HAP-1 (cell line): ENCODE measurements at regions not wholly inside any gene's neighbourhood (a gene's known extent, or its start where the extent isn't known, plus 50 kb on each side); places are given as distances from the start of the nearest gene placed in this dataset.
"Not testable (repeated sequence)": the region's sequence is repeated elsewhere in the genome, so short reads cannot be mapped to it uniquely, and the experiment has no call there.

Experiments
- DNase-seq, 2 experiments: peaks; one replicate each; pipeline ENCODE4 v3.0.0-alpha.2; 2016 to 2020; ENCODE audit warnings: low spot score in 2 of 2
- H3K27me3 ChIP-seq: fragments of 250-450 bp; sonication (Bioruptor Pico); 2 replicates; pipeline ENCODE4 v1.5.1; 2020; ENCODE audit warnings: low read depth, mild to moderate bottlenecking, moderate library complexity
- H3K36me3 ChIP-seq: fragments of 250-450 bp; sonication (Bioruptor Pico); replicated peaks from 2 replicates; pipeline ENCODE4 v1.5.1; 2020; ENCODE audit warnings: mild to moderate bottlenecking
- H3K4me1 ChIP-seq: fragments of 250-450 bp; sonication (Bioruptor Pico); 2 replicates; pipeline ENCODE4 v1.5.1; 2020; ENCODE audit warnings: mild to moderate bottlenecking
- H3K4me3 ChIP-seq: fragments of 250-450 bp; sonication (Bioruptor Pico); 2 replicates; pipeline ENCODE4 v1.5.1; 2020; ENCODE audit warnings: mild to moderate bottlenecking, moderate library complexity
- H3K9me3 ChIP-seq: fragments of 250-450 bp; sonication (Bioruptor Pico); 2 replicates; pipeline ENCODE4 v1.5.1; 2020; ENCODE audit warnings: mild to moderate bottlenecking, moderate library complexity
- in situ Hi-C: fragments of 300-500 bp; cut with MboI; formaldehyde crosslinking; loops from 3 replicates; pipeline ENCODE4 v1.14.3; 2020; ENCODE audit warnings: low sequenced_read_pairs, inconsistent platforms, mixed read lengths

DNA sequence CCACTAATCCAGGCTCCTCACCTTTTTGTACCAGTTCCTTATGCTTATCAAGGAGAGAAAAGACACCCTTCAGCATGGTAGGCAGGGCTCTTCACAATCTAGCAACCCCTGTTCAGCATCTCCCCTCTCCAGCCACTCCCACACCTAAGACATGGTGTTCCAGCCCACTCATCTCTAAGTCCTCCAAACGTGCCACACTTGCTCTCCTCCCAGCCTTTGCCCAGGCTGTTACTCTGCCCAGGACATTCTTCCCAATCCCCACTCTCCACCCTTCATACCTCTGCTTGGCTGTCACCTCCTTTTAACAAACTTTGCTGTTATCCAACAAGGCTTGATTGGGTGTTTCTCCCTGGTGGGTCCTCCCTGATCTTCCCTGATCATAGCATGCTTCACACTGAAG lies 270.6 kb upstream of the CHAC2 start:
- no peak for DNase-seq
- in situ Hi-C loops = no loop called here
- Histone ChIP-seq H3K4me1 (no peaks in the 10 kb centered on the region), H3K27me3 (no peaks in the 10 kb centered on the region), H3K9me3 (no peaks in the 10 kb centered on the region), H3K4me3 (no peak overlapping the region), H3K36me3 (no peaks in the 10 kb centered on the region)

DNA sequence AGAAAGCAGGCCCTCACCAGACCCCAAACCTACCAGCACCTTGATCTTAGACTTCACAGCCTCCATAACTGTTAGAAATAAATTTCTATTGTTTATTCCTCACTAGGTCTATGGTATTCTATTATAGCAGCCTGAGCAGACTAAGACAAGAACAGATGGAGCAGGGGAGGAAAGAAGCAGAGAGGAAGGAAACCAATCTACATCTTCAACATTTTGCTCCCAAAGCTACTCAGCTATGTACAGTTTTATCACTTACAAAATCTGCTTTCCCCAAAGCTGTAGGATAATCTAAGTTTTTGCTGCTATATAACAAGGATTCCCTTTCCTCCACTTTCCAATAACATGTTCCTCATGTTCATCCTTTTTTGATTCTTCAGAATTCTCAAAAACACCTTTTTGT lies 274.4 kb upstream of the CHAC2 start:
- no peaks in the 10 kb centered on the region for H3K9me3 ChIP-seq
- no peaks in the 10 kb centered on the region for H3K4me1 ChIP-seq
- H3K27me3 ChIP-seq = no peaks in the 10 kb centered on the region
- DNase-seq = no peak
- H3K4me3 ChIP-seq = no peak overlapping the region
- in situ Hi-C loops = no loop called here
- H3K36me3 ChIP-seq = no peaks in the 10 kb centered on the region

DNA sequence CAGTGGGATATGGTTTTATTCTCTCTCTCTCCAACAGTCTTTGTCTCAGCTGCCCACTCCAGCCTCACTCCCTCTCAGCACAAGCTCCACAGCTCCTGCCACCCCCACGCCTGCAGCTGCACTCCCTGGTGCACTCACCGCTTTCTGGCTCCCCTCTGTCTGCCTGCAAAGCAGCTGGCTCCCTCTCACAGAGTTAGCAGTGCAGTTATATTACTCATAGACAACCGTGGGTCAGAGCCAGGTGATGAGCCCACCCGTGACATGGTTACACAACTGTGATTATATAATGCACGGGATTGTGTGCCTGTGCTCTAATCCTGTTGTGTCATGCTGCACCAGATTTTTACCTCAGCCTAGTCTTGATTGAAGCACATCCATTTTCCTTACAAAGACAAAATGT lies 276.9 kb upstream of the CHAC2 start:
- Histone ChIP-seq H3K36me3 (no peaks in the 10 kb centered on the region), H3K4me1 (no peaks in the 10 kb centered on the region), H3K4me3 (no peak overlapping the region), H3K9me3 (no peaks in the 10 kb centered on the region), H3K27me3 (no peaks in the 10 kb centered on the region)
- DNase-seq = no peak
- in situ Hi-C loops = no loop called here

DNA sequence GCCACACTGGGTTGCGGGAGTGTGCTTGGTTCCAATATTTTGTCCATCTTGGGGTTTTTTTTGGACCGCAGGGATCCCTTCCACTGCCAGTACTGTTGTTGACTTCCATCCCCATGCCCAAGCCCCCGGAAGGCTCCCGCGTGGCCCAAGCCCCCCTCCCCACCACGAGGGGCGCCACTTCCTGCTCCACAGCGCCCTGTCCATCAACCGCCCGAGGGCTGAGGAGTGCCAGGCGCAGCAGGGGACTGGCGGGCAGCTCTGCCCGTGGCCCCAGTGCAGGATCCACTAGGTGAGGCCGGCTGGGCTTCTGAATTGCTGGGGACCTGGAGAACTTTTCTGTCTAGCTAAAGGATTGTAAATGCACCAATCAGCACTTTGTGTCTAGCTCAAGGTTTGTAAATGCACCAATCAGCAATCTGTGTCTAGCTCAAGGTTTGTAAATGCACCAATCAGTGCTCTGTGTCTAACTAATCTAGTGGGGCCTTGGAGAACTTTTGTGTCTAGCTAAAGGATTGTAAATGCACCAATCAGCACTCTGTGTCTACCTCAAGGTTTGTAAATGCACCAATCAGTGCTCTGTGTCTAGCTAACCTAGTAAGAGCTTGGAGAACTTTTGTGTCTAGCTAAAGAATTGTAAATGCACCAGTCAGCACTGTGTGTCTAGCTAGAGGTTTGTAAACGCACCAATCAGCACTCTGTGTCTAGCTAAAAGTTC lies 281.3 kb upstream of the CHAC2 start:
- DNase-seq, in situ Hi-C loops, H3K27me3 ChIP-seq, H3K36me3 ChIP-seq, H3K4me3 ChIP-seq, H3K9me3 ChIP-seq, H3K4me1 ChIP-seq: not testable (repeated sequence)

DNA sequence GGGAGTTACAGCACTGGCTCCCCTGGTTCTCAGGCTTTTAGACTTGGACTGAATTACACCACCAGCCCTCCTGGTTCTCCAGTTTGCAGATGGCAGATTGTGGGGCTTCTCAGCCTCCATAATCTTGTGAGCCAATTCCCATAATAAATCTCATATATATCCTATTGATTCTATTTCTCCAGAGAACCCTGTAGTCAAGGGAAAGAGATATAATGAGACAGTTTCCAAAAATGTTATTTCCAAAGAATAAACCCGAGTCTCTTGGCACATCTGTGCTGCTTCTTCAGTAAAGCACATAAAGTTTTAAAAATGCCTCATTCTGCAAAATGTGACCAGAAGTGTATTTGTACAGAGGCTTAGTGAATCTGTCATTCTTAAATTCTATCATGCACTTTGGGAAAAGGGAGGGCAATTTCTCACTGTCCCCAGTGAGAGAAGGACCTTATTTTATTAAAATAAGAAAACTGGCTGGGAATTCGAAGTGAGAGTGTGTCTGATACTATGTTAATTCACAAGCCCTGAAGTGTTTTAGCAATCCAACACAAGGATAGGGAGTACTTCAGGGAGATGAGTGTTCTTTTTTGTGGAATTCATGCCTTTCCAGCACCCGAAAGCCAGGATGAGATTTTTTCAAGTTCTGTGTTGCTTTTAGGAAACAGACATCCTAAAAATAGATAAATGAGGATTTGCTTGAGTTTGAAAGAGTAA lies 282.4 kb upstream of the CHAC2 start:
- Histone ChIP-seq H3K27me3 (no peaks in the 10 kb centered on the region), H3K4me3 (no peak overlapping the region), H3K36me3 (no peaks in the 10 kb centered on the region), H3K9me3 (no peaks in the 10 kb centered on the region), H3K4me1 (no peaks in the 10 kb centered on the region)
- in situ Hi-C loops = no loop called here
- no peak for DNase-seq

DNA sequence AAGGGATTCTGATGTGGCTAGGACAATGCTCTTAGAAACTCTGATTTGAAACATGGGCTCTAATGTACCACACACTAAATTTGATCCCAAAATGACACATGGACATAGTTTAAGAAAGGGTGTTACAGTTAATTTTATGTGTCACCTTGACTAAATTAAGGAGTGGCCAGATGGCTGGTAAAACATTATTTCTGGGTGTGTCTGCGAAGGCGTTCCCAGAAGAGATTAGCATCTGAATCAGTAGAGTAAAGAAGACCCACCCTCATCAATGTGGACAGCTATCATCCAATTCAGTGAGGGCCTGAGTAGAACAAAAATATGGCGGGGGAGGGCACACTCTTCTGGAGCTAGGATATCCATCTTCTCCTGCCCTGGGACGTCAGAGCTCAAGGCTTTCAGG lies 283.1 kb upstream of the CHAC2 start:
- no peaks in the 10 kb centered on the region for H3K4me1 ChIP-seq
- DNase-seq = no peak
- no peaks in the 10 kb centered on the region for H3K9me3 ChIP-seq
- no peaks in the 10 kb centered on the region for H3K27me3 ChIP-seq
- in situ Hi-C loops = no loop called here
- no peak overlapping the region for H3K4me3 ChIP-seq
- H3K36me3 ChIP-seq = no peaks in the 10 kb centered on the region

DNA sequence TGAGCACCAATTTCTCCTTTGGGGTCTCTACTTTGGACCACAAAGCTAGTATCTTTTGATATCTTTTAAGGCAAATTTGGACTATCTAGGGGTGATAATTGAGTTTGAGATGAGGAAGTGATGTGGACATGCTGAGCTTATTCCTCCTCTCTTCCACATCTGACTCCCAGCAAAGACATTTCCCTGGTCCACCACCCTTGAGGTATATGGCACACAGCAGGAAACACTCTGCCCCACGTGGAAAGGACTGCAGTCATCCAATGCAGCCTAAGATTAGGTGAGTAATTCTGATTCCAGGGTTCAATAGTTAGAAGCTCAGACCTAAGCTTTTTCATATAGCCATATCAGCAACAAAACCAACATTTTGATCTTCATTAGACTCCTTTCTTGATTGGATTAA lies 290.1 kb upstream of the CHAC2 start:
- no peaks in the 10 kb centered on the region for H3K36me3 ChIP-seq
- in situ Hi-C loops = no loop called here

DNA sequence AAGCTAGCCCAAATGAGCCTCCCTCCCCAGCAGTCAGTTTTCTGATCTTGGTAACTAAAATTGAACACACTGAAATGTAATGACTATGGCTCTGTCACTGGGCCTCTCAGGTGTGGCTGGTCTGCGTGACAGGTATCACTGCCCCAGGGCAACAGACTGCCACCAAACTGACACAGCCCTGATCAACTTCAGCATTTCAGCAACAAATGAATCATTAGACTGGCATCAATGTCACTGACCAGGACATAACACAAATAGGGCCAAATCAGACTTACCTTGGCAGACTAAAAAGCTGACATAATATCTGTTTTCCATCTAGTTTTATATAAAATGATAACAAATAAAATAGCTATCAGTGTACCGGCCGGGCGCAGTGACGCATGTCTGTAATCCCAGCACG lies 290.8 kb upstream of the CHAC2 start:
- DNase-seq = no peak
- no peaks in the 10 kb centered on the region for H3K9me3 ChIP-seq
- H3K4me3 ChIP-seq = no peak overlapping the region
- 0 out of 2 replicates have a peak, but pooled peaks cover 2% of the 10 kb centered on the region for H3K4me1 ChIP-seq
- in situ Hi-C loops = no loop called here
- H3K27me3 ChIP-seq = no peaks in the 10 kb centered on the region
- H3K36me3 ChIP-seq = no peaks in the 10 kb centered on the region

More for the DNA sequence above, 290.1 kb upstream of the CHAC2 start:
- Histone ChIP-seq H3K27me3 (no peaks in the 10 kb centered on the region), H3K4me3 (no peak overlapping the region), H3K4me1 (0 out of 2 replicates have a peak, but pooled peaks cover 2% of the 10 kb centered on the region), H3K9me3 (no peaks in the 10 kb centered on the region)
- DNase-seq = no peak

DNA sequence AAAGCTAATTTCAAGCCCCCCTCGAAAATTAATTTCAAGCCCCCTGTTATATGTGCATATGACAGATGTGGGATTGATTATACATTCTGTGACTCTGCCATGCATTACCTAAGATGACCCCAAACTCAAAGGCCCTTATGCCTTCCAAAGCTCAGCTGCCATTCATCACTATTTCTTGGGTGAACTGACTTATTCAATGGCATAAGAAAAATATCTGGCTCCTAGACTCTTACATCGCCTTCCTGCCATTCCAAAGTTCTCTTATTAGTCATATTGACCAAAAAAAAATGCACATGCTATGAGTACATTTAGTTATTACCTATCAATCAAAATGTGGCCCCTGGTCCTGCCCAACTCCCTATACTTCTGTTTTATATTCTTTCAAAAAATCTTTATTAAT lies 291.8 kb upstream of the CHAC2 start:
- in situ Hi-C loops = no loop called here
- no peak for DNase-seq
- no peaks in the 10 kb centered on the region for H3K36me3 ChIP-seq
- H3K27me3 ChIP-seq = no peaks in the 10 kb centered on the region
- H3K4me1 ChIP-seq = 0 out of 2 replicates have a peak, but pooled peaks cover 2% of the 10 kb centered on the region
- no peaks in the 10 kb centered on the region for H3K9me3 ChIP-seq
- H3K4me3 ChIP-seq = no peak overlapping the region

DNA sequence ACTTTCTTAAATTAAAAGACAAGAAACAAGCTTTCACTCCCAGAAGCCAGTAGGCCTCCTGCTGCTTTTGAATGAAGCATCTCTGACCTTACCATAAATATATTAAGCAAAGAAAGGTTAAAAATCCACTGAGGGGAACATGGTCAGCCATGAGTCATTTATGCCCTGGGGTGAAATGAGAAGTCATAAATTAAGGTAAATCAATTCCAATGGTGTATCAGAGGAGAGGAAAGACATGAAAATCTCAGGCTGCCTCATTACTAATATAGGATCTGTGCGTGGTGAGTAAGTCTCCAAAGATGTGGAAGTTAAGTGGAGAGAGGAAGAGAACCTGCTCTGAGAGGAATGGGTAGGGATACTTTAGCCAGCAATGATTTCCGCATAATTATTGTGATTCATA lies 292.3 kb upstream of the CHAC2 start:
- no peak for DNase-seq
- in situ Hi-C loops = no loop called here
- H3K4me3 ChIP-seq = no peak overlapping the region
- H3K9me3 ChIP-seq = no peaks in the 10 kb centered on the region
- H3K27me3 ChIP-seq = no peaks in the 10 kb centered on the region
- no peaks in the 10 kb centered on the region for H3K36me3 ChIP-seq
- 0 out of 2 replicates have a peak, but pooled peaks cover 2% of the 10 kb centered on the region for H3K4me1 ChIP-seq

DNA sequence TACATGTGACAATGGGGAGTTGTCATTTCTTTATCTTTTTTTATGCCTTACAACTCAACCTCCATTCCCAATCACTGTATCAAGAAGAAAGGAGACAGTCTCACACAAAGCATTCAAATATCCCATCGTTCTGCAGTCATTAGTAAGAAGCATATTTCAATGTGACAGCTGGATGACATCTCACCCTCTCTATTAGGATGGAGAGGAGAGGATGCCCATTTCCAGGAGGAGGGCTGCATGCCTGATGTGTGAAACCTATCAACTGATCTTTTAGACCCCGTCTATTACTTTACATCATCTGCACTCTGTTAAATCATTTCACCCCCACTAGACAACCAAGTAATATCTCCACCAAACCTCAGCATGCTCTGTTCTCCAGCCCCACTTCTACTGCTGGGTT lies 292.7 kb upstream of the CHAC2 start:
- DNase-seq = no peak
- no peaks in the 10 kb centered on the region for H3K36me3 ChIP-seq
- in situ Hi-C loops = no loop called here
- no peaks in the 10 kb centered on the region for H3K9me3 ChIP-seq
- 0 out of 2 replicates have a peak, but pooled peaks cover 2% of the 10 kb centered on the region for H3K4me1 ChIP-seq
- H3K4me3 ChIP-seq = no peak overlapping the region
- no peaks in the 10 kb centered on the region for H3K27me3 ChIP-seq

DNA sequence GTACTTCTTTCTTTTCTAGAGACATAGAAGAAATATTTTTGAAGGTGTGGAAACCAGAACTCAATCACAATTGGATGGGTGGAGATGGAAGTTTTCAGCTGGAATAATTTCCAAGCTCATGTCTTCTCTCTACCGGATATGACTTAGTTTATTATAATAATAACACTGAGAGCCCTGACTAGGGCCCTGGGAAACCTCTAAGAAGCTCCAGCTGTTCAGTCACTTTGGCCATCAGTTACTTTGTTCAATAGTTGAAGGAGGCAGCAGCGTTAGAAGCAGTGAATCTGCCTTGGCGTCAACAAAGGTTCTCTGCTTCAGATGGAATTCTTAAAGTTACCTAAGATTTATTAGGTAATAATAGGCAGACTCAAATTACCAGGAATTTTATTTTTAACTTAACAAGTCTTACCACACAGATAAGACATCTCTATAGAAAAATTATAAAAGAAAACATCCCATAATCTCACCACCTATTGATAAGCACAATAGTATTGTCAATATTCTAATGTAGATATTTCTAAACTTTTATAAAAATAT lies 293.8 kb upstream of the CHAC2 start:
- no peaks in the 10 kb centered on the region for H3K9me3 ChIP-seq
- no peaks in the 10 kb centered on the region for H3K4me1 ChIP-seq
- no peak for DNase-seq
- no peaks in the 10 kb centered on the region for H3K27me3 ChIP-seq
- no peaks in the 10 kb centered on the region for H3K36me3 ChIP-seq
- H3K4me3 ChIP-seq = no peak overlapping the region
- in situ Hi-C loops = no loop called here

DNA sequence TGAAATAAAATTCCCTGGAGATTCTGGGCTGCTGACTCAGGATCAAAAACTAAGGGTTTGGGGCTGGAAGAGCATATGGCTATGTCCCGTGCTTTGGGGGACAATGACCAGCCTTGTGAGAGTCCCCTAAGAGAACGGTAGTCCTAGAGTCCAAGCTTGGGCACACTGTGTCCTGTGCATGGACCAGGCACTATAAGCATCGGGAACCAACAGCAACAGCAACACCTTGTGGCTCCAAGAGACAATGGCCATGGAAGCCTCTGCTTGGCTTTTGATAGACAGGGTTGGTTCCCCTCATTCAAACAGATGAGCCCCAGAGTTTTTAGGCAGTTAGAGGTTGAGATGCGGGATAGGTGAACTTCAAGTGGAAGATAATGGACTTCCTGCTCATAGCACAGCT lies 294.4 kb upstream of the CHAC2 start:
- H3K27me3 ChIP-seq = no peaks in the 10 kb centered on the region
- H3K9me3 ChIP-seq = no peaks in the 10 kb centered on the region
- H3K36me3 ChIP-seq = no peaks in the 10 kb centered on the region
- no peaks in the 10 kb centered on the region for H3K4me1 ChIP-seq
- H3K4me3 ChIP-seq = no peak overlapping the region
- DNase-seq = peak in 1 of 2 experiments; percentile 33
- in situ Hi-C loops = no loop called here

DNA sequence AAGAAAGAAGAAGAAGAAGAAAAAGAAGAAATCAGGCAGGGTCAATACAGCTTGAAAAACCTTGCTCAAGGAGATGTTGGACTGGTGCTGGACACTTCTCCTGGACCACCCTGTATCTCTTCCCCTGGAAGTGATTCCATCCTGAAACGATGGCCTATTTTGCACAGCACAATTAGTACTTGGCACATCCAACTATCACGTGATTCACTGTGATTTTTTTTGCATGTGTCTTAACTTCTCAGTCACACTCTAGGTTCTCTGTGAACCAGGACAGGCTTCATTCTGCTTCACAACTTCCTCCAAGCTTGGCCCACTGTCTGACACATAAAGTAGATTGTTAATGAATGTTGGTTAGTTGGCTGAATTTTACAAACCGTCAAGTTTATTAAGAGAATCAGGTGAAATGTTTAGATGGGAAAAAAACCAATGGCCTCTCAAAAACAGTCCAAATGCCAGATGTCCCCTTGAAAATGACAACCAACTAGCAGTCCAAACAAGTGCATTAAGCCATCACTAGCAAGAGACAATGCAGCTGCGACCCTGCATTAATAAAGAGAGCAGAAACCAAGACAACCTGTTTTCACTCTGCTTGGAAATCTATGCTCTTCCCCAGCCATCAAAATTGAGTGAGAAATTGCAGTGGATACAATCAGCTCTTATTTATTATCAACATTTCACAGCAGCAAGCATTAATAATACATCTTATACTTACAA lies 300.0 kb upstream of the CHAC2 start:
- H3K9me3 ChIP-seq = no peaks in the 10 kb centered on the region
- H3K4me1 ChIP-seq = no peaks in the 10 kb centered on the region
- in situ Hi-C loops = no loop called here
- no peak for DNase-seq
- H3K4me3 ChIP-seq = no peak overlapping the region
- no peaks in the 10 kb centered on the region for H3K27me3 ChIP-seq
- no peaks in the 10 kb centered on the region for H3K36me3 ChIP-seq
